K562 (cell line): ENCODE measurements at regions not wholly inside any gene's neighbourhood (a gene's known extent, or its start where the extent isn't known, plus 50 kb on each side); places are given as distances from the start of the nearest gene placed in this dataset.
A peak's percentile ranks its signal among the peaks of the same experiment; 100 is the strongest.

ENCODE experiments used
- ATAC-seq: fragments of 200-7000 bp; cut with Tn5 transposase; 3 replicates; pipeline ENCODE4 v1.9.1; 2020; ENCODE audit warnings: moderate library complexity
- BruUV-seq: library from RNA; stranded (reverse); fragments of 400-500 nt; replicated peaks from 2 replicates; lab custom pipeline; 2021; lab: Mats Ljungman, UMichigan
- CTCF ChIA-PET: fragments of 300-600 bp; formaldehyde crosslinking; extraction: SDS; loops from one replicate; lab custom pipeline; 2021; ENCODE audit warnings: low intra/inter-chr PET ratio; lab: Yijun Ruan, JAX
- POLR2A ChIA-PET: fragments of 300-600, 350-650 bp; sonication (Branson Sonifier 250); formaldehyde crosslinking; extraction: SDS; loops from one replicate; lab custom pipeline; 2021; ENCODE audit warnings: antibody characterized with exemption, inconsistent platforms; lab: Yijun Ruan, JAX
- DNase-seq, 4 experiments: peaks; one replicate each; pipeline versions ENCODE4 v3.0.0 to v3.0.0-alpha.2; 2011 to 2018; ENCODE audit warnings: low spot score in 3 of 4, mixed read lengths in 3 of 4; ENCODE audit errors: extremely low read depth in 1 of 4
- FAIRE-seq: peaks from 2 replicates; lab custom pipeline; 2011; peaks lifted over from hg19 to GRCh38; lab: Jason Lieb, UNC
- H2AFZ ChIP-seq: 2 replicates; pipeline ENCODE4 v1.6.0; 2011; ENCODE audit warnings: low read depth, low read length, control low read depth, inconsistent platforms
- H3K27ac ChIP-seq: fragments of 200-600 bp; 3 replicates; pipeline ENCODE4 v1.8.0; 2011; ENCODE audit warnings: low read depth, mild to moderate bottlenecking, control low read depth, inconsistent platforms, low read length, moderate library complexity, mixed read lengths; ENCODE audit errors: extremely low read depth
- H3K27me3 ChIP-seq, 2 experiments: fragments of 300-600 bp in 1 of 2; 2 replicates in 1 of 2; 3 replicates in 1 of 2; pipeline versions ENCODE4 v1.6.0 to v1.8.0; 2011; ENCODE audit warnings: inconsistent platforms in 2 of 2, low read length in 2 of 2, mild to moderate bottlenecking in 1 of 2, mixed read lengths in 1 of 2, moderate library complexity in 1 of 2; ENCODE audit not compliant: control insufficient read depth in 2 of 2, insufficient read depth in 2 of 2
- H3K36me3 ChIP-seq: fragments of 300-600 bp; 3 replicates; pipeline ENCODE4 v1.8.0; 2011; ENCODE audit warnings: mild to moderate bottlenecking, low read length, inconsistent platforms; ENCODE audit not compliant: control insufficient read depth, insufficient read depth
- H3K4me1 ChIP-seq, 2 experiments: fragments of 200-600 bp in 1 of 2; replicated peaks in 1 of 2; 2 replicates in 1 of 2; 3 replicates in 1 of 2; pipeline versions ENCODE4 v1.5.1 to v1.8.0; 2011; ENCODE audit warnings: inconsistent platforms in 2 of 2, low read length in 2 of 2, mild to moderate bottlenecking in 1 of 2, mixed read lengths in 1 of 2, moderate library complexity in 1 of 2; ENCODE audit not compliant: control insufficient read depth in 2 of 2, insufficient read depth in 2 of 2
- H3K4me2 ChIP-seq: 2 replicates; pipeline ENCODE4 v1.6.1; 2011; ENCODE audit warnings: low read length, control low read depth, inconsistent platforms, mixed read lengths; ENCODE audit not compliant: insufficient read depth
- H3K4me3 ChIP-seq: fragments of 200-600 bp; sonication (generic), shearing (Covaris generic); 2 replicates; pipeline ENCODE4 v1.5.1; 2016; ENCODE audit warnings: control low read depth, inconsistent platforms
- H3K79me2 ChIP-seq: fragments of 200-600 bp; 3 replicates; pipeline ENCODE4 v1.8.0; 2011; ENCODE audit warnings: low read length, inconsistent platforms; ENCODE audit not compliant: control insufficient read depth, insufficient read depth
- H3K9ac ChIP-seq, 2 experiments: 2 replicates each; pipeline versions ENCODE4 v1.6.0 to v1.6.1; 2011; ENCODE audit warnings: low read depth in 2 of 2, low read length in 2 of 2, control low read depth in 1 of 2, inconsistent platforms in 1 of 2, mild to moderate bottlenecking in 1 of 2, mixed read lengths in 1 of 2; ENCODE audit not compliant: insufficient read depth in 1 of 2
- H3K9me1 ChIP-seq: one replicate; pipeline ENCODE4 v1.6.0; 2011; ENCODE audit warnings: inconsistent platforms, mild to moderate bottlenecking, low read length, moderate library complexity; ENCODE audit not compliant: control insufficient read depth, insufficient read depth
- H3K9me3 ChIP-seq: replicated peaks from 2 replicates; pipeline ENCODE4 v1.5.1; 2011; ENCODE audit warnings: low read depth, low read length, inconsistent platforms; ENCODE audit not compliant: control insufficient read depth, insufficient read depth
- H4K20me1 ChIP-seq: replicated peaks from 2 replicates; pipeline ENCODE4 v1.6.1; 2011; ENCODE audit warnings: low read length, inconsistent platforms, mixed read lengths; ENCODE audit not compliant: control insufficient read depth, insufficient read depth
- EZH2 ChIP-seq: IDR thresholded peaks from 2 replicates; pipeline ENCODE4 v1.6.1; 2012; ENCODE audit warnings: low read depth, mild to moderate bottlenecking, inconsistent platforms, low read length, borderline replicate concordance
- NFYB ChIP-seq: IDR thresholded peaks from 2 replicates; pipeline ENCODE4 v1.6.1; 2011; ENCODE audit warnings: mild to moderate bottlenecking, moderate library complexity; ENCODE audit not compliant: insufficient read length; ENCODE audit errors: extremely low read depth
- ZNF232 ChIP-seq: sonication (generic); formaldehyde crosslinking; IDR thresholded peaks from 2 replicates; pipeline ENCODE4 v1.8.0; 2022; ENCODE audit warnings: mild to moderate bottlenecking, missing genetic modification reagents
- WGBS: fragments of 100-300 bp; shearing (Covaris generic); methylation state at CpG from one replicate; pipeline ENCODE4 v1.1.6; 2016; ENCODE audit warnings: low coverage, mixed read lengths; ENCODE audit not compliant: insufficient coverage; ENCODE audit errors: missing lambda C conversion rate; 5-methylcytosine and 5-hydroxymethylcytosine counted together
- in situ Hi-C: fragments of 300-500 bp; cut with MboI; formaldehyde crosslinking; loops from 4 replicates; pipeline ENCODE4 v1.15.0; 2018; ENCODE audit warnings: inconsistent platforms, mixed read lengths
- intact Hi-C: fragments of 100-400 bp; cut with micrococcal nuclease; formaldehyde crosslinking; loops from 2 replicates; pipeline ENCODE4 v1.14.2; 2022
- TF ChIP-seq, protein P1 (sequence below): sonication (generic); formaldehyde crosslinking; IDR thresholded peaks from 2 replicates; pipeline ENCODE4 v1.8.0; 2022; ENCODE audit warnings: mild to moderate bottlenecking, missing genetic modification reagents
- TF ChIP-seq, protein P2 (sequence below): sonication (generic); formaldehyde crosslinking; IDR thresholded peaks from 2 replicates; pipeline ENCODE4 v1.8.1; 2023; ENCODE audit warnings: mild to moderate bottlenecking, missing genetic modification reagents

DNA sequence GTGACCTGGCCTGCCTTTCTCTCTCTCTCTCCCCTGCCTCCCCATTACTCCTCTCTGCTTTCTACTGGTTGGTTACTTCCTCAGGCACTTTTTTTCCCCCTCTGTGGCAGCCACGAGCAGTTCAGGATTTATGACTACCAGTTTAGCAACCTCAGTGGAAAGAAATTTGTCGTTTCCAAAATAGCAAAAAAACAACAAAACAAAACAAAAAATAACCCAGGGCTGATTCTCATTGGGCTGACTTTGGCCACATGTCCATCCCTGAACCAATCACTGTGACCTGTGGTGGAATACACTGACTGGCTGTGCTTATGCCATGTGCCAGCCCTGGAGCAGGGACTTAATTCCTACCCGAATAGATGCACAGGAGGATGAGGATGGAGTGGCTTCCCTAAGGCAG, 137.4 kb downstream of the TFAP2C start:
- Histone ChIP-seq H3K4me2 (no peak overlapping the region), H3K9me3 (no peaks in the 10 kb centered on the region)
- FAIRE-seq: no peak
- peak; percentile 10 for TF ChIP-seq NFYB
- no peak for TF ChIP-seq EZH2
- TF ChIP-seq, protein P1, sequence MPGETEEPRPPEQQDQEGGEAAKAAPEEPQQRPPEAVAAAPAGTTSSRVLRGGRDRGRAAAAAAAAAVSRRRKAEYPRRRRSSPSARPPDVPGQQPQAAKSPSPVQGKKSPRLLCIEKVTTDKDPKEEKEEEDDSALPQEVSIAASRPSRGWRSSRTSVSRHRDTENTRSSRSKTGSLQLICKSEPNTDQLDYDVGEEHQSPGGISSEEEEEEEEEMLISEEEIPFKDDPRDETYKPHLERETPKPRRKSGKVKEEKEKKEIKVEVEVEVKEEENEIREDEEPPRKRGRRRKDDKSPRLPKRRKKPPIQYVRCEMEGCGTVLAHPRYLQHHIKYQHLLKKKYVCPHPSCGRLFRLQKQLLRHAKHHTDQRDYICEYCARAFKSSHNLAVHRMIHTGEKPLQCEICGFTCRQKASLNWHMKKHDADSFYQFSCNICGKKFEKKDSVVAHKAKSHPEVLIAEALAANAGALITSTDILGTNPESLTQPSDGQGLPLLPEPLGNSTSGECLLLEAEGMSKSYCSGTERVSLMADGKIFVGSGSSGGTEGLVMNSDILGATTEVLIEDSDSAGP (CRISPR knock-in tag): no peak
- TF ChIP-seq, protein P2, sequence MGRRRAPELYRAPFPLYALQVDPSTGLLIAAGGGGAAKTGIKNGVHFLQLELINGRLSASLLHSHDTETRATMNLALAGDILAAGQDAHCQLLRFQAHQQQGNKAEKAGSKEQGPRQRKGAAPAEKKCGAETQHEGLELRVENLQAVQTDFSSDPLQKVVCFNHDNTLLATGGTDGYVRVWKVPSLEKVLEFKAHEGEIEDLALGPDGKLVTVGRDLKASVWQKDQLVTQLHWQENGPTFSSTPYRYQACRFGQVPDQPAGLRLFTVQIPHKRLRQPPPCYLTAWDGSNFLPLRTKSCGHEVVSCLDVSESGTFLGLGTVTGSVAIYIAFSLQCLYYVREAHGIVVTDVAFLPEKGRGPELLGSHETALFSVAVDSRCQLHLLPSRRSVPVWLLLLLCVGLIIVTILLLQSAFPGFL: no peak
- TF ChIP-seq ZNF232 (CRISPR knock-in tag): no peak
- TF ChIP-seq, all 486 proteins: peak for 1
- no peaks in the 10 kb centered on the region for H3K27me3 ChIP-seq
- H3K36me3 ChIP-seq: no peaks in the 10 kb centered on the region
- ChIA-PET CTCF (no interaction called here), POLR2A (no interaction called here)
- DNase-seq (no peak), ATAC-seq (no peak)
- no peaks in the 10 kb centered on the region for H3K79me2 ChIP-seq
- H3K4me1 ChIP-seq: no peaks in the 10 kb centered on the region
- in situ Hi-C loops: no loop called here
- no peak overlapping the region for H3K9ac ChIP-seq
- no peaks in the 10 kb centered on the region for H4K20me1 ChIP-seq
- intact Hi-C loops: no loop called here
- 0% methylated on average over 3 of the region's 3 CpGs for WGBS
- no peaks in the 10 kb centered on the region for H3K9me1 ChIP-seq
- H2AFZ ChIP-seq: no peak overlapping the region
- no TSS peak for BruUV-seq
- no peak overlapping the region for H3K27ac ChIP-seq
- no peak overlapping the region for H3K4me3 ChIP-seq
